Activated T-cell treated with anti-CD3 and anti-CD28 coated beads, Interleukin-2, amount 50 U/mL, for 48 hours (primary cell): ENCODE measurements at regions not wholly inside any gene's neighbourhood (a gene's known extent, or its start where the extent isn't known, plus 50 kb on each side); places are given as distances from the start of the nearest gene placed in this dataset.
"Not testable (repeated sequence)": the region's sequence is repeated elsewhere in the genome, so short reads cannot be mapped to it uniquely, and the experiment has no call there.

Source experiments
- DNase-seq, 2 experiments: peaks; one replicate each; pipeline ENCODE4 v3.0.0-alpha.2; 2020

DNA sequence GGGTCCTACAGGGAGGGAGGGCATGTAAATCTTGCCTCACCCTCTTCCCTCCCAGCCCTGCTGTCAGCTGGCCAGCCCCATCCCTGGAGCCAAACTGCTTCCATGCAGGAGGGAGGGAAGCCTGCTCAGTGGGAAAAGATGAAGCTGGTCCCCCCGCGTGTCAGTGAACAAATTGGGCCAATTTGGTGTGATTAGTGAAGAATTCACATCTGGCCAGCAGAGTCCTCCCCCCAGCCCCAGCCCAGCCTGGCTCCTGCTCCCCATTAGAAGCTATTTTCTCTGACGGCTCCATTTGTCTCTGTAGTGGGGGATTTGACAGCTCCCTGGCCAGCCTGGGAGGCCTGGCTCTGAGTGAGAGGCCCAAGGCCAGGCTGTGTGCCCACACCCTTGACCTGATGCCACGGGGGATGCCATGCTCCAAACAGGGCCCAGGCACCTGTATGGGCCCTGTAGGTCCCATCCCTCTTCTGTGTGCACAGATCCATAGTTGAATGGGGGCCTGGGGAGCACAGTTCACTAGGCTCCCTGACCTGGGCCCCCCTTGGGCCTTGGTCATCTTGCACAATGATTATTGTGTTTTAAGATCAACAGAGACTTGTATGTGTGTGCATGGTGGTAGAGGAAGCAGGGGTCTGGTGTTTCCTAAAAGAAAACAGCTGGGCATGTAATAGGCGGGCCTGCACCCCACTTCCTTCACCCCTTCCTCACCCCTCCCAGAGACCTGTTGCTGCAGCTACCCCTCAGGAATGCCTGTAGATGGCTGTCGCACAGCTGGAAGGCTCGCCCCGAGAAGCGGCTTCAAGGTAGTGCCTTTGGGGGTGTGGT is 50.7 kb upstream of the TAC4 start:
- no peak for DNase-seq

DNA sequence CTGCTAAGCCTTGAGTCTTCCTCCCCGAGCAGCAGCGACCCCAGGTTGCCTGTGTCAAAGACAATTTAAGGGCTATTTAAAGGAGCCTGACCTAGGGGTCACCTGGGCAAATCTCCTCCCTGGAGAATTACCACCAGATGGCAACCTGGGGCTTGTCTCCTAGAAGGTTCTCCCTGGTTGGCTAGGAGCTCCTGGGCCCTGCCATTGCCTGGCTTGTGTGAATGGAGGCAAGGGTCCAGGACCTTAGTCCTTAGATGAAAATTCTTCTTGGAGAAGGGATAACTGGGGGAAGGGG is 51.3 kb upstream of the TAC4 start:
- DNase-seq, result no peak

DNA sequence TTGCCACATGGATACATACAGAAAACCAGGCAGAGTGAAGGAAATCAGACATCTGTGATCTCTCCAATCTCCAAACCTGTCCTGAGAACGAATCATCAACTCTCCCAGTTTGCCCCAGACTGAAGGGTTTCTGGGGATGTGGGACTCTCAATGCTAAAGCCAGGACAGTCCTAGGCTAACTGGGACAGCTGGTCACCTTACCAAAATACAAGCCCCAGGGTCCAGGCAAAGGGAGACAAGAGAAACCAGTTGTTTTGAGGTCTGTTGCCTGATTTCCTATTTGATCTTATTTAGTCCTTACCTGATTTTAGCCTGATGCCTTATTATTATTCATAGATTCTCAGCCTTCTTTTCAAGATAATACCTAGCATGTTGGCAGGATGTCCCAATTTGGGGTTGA is 51.7 kb upstream of the TAC4 start:
- no peak for DNase-seq

DNA sequence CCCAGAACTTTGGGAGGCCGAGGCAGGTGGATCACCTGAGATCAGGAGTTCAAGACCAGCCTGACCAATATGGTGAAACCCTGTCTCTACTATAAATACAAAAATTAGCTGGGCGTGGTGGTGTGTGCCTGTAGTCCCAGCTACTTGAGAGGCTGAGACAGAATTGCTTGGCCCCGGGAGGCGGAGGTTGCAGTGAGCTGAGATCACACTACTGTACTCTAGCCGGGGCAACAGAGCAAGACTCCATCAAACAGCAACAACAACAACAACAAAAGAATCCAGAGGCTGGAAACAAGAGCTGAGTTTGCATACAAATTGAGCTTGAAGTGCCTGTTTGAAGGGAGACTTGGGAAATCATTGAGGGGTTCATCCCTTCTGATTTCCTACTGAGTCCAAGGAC is 52.9 kb upstream of the TAC4 start:
- not testable (repeated sequence) for DNase-seq

DNA sequence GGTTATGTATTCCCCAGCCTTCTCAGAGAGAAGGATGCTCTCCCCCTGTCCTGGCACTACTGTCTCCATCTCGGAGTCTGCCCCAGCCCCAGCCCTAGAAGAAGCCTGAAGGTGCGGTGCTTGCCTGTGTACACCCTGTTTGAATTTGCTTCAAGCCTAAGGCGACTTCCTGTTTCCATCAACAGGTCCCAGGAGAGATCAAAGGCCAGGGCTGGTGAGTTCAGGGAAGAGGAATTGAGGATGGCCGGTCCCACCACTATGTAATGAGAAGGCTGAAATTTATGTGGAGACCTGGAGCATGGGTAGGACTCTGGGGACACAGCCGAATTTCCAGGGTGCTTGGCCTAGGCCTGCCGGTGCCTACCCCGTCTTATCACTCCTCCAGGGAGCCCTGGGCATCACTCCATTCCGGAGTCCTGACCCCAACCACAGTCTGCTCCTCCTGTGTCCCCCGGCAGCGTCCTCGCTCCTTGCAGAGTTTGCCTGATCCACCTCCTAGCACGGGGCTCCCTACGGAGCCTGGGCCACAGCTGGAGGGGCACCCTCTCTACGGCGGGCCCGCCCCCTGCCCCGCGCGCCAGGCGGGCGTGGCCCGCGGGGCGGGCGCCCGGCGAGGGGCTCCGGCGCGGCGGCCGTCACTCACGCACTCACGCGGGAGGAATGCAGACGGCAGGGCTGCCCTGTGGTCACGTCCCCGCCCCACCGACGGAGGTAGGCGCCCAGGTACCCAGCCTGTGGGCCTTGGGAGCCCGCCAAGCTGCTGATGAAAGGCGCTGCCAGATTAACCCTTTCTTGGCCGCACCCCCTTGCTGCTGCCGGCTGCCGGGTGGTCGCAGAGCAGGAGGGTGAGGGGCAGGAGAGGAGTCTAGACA is 53.8 kb upstream of the TAC4 start:
- no peak for DNase-seq

DNA sequence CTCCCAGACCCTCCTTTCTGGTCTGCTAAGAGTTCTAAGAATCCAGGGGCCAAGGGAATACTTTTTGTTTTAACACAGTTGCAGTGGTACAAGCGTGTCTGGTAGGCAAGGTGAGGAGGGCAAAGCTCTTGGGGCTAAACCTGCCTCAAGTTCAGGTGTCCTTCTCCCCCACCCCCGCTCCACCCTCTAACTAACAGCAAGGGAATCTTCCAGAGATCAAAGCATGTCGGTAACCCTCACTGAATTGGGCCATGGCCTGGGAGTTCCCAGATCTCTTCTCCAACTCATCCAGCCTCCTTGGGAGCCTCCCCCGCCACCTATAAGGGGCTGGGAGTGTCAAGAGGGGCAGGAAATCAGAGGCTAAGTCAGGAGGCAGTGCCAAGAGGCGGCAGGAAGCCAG is 55.7 kb upstream of the TAC4 start:
- no peak for DNase-seq

DNA sequence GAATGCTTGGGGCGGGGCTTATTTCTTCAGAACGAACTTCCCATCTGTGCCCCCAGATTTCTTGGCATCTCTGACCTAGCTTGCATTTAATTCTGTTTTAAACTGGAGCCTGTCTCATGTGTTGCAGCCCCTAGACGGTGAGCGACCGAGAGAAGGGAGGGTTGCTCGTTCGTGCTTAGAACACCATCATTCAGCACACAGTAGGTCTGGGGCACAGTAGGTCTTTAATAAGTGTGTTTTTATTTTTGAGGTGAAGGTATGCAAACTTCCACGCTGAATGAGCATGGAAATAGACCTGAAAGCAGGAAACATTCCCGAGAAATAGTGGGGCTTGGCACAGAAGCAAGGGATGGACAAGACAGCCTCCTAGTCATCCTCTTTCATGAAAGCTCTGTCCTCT is 57.0 kb upstream of the TAC4 start:
- DNase-seq, result no peak

DNA sequence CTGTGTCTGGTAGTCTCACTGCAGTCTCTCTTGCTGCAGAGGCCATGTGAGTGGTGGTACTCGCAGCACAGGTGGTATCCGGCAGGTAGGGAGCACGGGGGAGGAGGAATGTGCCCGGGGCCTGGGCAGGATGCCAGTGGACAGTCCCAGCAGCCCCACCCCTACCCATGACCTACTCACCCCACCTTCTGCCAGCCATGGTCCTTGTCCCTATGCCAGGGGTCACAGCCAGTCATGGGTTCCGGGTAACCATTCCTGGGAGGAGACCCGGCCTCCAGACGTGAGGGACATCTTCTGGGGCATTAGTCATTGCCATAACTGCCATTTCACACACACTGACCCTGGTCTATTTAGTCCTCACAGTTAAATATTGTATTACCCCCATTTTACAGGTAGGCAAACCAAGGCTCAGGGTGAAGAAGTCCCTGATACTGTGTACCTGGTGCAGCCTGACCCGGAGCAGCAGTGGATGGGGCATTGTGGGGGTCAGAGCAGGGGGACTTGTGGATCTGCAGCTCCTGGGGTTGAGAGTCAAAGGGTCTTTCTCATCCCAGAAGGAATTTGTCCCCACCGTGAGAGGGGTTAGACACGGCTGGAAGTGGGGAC is 58.8 kb upstream of the TAC4 start:
- no peak for DNase-seq

DNA sequence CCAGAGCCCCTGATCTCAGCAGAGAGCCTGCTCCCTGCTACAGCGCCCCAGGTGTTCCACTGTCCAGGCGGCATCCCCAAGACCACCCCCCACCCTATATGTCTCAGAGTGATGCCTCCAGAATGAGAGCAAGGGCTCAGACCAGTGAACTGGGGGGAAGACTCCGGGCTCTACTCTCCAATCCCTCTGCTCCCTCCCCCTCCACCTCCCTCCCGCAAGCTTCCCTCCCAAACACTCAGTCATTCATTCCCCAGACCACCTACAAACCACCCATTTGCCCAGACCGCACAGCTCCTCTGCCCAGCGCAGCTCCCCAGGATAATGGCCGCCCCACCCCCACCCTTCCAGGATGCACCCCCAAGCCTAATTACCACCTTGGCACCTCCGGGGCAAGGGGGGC is 59.4 kb upstream of the TAC4 start:
- DNase-seq, result no peak

DNA sequence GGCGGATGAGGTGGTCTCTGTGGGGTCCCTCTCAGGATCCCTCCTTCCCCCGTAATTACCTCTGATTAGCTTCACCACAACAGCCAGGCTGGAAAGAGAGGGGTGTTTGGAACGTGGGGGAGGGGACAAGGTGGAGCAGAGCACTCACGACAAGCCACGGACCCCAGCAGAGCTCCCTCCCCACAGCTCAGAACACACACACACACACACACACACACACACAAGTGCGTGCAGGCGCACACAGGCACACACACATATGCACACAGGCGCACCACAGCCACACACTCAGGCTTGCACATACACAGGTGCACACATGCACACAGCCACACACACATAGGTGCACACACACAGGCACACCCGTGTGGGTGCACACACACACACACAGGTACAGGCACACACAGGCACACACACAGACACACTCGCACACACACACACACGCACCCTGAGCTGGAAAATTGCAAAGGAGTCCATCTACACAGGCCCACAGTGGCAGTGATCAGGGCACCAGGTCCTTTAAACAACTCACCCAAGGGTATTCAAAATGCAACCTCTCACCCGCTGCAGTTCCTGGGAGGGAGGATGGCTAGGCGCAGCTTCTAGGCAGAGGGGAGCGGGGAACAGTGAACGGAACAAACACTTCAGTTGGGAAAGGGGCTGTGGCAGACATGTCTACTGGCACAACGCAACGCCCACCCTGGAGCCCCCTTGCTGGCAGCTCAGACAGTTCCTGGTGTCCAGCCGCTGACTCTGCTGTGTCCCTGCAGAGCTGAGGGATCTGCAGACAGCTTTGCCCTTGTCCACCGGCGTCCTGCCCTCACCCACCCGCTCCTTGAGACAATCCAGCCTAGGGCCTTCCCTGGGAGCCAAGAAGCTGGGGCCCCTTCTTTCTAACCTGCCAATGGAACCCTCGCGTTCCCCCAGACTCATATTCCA is 59.9 kb upstream of the DLX4 start:
- no peak for DNase-seq

DNA sequence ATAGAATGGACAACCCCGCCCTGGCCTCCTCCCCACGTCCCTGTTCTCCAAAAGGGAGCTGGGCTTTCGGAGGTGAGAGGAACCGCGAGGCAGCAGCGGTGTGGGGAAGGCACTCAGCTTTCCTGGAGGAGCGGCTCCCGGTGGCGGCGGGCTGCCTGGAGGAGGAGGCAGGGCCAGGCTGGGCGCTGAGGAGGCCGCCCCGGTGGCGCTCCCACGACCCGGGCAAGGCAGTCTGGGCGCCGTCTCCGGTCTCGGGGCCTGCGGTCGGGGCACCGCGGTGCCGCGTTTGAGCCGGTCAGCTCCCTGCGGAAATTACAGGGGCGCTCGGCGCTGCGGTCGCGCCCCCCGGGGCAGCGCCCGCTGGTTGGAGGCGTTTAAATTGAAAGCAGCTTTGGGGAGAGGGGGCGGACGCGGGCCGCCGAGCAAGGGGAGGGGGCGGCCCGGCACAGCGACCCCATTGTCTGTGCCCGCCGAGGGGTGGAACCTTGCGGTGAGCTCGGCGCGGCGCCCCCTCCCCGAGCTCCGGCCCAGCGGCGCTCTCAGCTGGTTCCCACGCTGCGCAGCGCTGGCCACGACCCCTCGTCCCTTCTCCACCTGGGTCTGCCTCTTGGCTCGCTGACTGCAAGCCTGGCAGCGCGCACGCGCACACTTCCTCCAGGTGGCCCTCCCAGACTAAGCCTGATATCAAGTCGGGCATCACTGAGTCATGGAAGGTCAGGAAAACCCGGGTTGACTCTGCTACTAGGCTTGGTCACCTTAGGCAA is 58.7 kb upstream of the DLX4 start:
- DNase-seq, result peak; percentile 43 to 51

DNA sequence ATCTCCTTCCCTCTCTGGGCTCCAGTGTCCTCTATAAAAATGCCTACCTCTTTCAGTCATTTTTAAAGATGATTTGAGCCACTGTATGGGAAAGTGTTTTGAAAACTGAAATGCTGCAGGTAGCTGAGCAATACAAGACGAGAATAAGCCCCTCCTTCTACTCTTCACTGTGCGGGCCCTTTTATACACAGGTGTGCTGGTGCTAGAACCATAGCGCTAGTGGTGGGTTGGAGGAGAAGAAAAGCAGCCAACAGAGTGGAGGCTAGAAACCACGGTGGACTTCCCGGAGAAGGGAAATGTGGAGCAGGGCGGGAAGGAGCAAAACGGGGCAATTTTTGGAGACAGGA is 58.2 kb upstream of the DLX4 start:
- DNase-seq, result no peak

DNA sequence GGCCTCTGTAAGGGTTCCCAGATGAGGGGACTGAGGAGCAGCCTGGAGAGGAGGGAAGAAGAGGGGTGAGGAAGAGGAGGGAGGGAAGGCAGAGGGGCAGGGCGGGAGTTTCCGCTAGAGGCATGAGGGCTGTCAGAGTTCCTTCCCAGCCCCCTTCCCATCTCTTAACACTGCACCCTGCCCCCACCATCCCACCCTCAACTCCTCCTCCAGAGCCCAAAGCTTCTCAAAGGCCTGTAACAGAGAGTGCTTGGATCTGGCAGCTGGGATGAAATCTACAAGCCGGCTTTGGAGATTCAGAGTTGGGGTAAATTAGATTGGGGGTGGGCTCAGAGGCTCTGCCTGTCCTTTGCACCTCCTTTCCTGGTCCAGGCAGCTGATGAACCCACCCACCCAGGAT is 57.3 kb upstream of the DLX4 start:
- DNase-seq, result no peak

DNA sequence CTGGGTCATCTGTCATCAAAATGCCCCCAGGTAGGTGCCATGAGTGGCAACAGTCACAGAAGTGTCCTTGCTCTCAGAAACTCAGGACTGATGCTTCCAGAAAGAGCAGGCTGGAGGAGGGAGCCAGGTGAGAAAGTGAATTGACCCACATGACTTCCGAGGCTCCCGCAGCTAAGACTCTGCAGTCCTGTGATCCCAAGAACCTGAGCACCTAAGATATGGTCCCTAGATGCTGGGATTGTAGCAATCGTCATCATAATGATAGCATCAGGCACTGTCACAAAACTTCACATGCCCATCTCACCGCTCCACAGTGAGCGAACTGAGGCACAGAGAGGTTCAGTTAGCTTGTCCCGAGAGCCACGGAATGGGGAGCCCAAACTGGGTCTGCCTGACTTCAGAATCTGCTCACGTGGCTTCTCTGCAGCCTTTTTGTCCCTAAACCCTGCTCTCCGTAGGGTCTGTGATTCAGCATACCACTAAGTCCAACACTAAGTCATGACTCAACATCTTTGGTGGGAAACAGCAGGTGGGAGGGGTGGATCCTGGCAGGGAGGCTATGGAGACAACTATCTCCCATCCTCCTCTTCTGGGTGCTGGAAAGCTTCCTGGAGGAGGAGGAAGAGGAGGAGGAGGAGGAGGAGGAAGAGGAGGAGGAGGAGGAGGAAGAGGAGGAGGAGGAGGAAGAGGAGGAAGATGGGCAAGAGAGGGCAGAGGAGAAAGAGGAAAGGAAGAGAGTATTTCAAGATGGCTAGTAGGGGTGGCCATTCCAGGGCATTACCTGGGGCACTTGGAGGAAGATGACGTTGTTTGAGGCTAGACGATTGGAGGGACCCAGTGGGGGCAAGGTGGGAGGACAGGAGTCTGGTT is 55.5 kb upstream of the DLX4 start:
- DNase-seq, result no peak

DNA sequence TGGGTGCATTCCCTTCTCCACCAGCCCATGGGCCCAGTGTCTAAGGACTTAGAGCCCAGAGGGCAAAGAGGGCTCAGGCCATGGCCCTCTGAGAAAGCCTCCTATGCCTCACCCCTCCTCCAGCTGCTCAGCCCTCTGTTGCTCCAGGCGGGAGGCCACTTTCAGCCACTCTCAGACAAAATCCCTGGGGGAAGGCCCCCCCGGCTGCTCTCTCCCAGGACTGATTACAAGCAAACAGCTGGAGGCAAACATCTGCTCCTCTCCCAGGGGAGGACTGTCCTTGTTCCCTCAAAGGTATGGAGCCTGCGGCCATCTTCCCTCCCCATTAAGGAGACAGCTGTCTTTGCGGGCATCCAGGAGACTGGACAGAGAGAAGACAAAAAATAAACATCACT is 54.9 kb upstream of the DLX4 start:
- DNase-seq, result no peak

DNA sequence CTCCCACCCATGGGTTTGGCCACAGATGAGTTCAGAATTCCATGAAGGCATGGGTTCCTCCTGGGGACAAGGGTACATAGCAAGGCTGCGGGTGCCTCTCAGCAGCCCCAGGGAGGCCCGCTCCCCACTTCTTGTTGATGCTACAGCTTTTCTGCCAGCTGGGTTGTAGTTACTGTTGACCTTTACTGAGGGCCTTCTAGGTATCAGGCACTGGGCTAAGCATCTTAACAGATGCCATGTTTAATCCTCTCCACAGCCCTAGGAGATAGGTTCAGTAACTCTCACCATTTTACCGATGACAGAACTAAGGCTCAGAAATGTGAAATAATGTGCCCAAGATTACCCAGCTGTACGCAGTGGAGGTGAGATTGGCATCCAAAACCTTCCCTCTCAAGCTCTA is 54.3 kb upstream of the DLX4 start:
- DNase-seq, result no peak

DNA sequence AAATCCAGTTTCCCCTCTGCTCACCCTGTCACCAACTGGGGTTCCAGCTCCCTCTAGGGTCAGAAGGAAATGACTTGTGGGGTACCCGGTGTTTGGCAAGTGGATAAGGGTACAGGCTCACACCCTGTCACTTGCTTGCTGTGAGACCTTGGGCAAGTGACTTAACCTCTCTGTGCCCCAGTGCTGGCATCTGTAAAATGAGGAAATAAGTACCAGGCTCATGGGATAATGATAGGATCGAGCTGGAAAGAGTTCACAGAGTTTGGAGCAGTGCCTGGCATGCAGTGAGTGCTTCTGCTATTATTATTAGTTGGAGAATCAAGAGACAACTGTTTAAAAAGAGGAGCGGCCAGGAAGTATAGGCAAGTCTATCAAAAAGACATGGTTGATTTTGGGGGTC is 53.7 kb upstream of the DLX4 start:
- DNase-seq, result no peak

DNA sequence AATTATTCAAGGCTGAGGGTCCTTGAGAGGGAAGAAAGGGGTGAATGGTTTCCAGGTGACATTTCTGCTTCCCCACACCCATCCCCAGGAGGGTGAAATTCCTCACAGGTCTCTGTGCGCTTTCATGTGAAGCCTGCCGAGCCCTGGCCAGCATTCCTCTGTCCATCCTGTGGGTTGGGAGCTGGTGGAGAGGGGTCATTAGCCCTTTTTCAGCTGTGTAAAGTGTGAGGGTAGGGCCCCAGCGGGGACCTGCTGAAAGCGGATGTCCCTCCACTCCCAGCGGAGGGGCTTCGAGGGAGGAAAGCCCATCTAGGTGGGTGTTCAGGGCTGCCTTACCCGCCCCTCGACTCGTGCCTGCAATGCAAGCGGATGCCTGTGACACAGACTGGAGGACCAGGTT is 53.3 kb upstream of the DLX4 start:
- no peak for DNase-seq

DNA sequence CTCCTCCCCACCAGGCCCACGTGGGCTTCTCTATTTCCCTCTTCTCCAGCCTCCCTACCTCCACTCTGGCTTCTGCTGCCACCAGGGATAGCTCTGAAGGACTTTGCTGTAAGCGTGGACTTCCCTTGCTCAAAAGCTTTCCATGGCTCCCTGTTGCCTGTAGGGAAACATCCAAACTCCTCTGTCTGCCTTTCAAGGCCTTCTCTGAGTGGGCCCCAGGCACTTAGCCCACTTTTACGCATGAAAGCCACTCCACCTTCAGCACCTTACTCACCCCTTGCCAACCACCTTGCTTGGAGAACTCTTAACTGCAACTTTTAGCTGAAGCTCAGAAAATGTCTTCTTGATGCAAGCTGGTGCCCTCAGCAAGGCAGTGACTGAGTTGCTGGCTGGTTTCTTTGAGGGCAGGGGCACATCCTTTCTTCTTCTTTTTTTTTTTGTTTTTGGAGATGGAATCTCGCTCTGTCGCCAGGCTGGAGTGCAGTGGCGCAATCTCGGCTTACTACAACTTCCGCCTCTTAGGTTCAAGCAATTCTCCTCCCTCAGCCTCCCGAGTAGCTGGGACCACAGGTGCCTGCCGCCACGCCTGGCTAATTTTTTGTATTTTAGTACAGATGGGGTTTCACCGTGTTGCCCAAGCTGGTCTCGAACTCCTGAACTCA is 52.0 kb upstream of the DLX4 start:
- DNase-seq, result no peak

DNA sequence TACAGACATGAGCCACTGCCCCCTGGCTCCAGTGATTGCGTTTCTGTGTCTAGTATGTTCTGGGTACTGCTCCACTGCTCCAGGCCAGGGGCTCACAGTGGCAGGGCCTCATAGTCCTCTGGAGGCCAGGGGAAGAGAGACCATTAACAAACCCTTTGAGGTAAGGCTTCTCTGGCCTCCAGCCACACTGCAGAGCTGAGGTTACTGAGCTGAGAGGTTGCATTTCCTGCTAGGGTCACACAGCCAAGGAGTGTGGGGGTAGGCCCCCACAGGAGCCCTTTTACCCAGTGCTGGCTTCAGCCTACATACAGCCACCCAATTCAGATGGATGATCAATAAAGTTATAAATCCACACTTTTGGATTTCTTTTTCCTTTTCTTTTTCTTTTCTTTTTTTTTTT is 50.4 kb upstream of the DLX4 start:
- no peak for DNase-seq
